ENCODE measurements at regions not wholly inside any gene's neighbourhood (a gene's known extent, or its start where the extent isn't known, plus 50 kb on each side); places are given as distances from the start of the nearest gene placed in this dataset.

- TF ChIP-seq, protein P1, sequence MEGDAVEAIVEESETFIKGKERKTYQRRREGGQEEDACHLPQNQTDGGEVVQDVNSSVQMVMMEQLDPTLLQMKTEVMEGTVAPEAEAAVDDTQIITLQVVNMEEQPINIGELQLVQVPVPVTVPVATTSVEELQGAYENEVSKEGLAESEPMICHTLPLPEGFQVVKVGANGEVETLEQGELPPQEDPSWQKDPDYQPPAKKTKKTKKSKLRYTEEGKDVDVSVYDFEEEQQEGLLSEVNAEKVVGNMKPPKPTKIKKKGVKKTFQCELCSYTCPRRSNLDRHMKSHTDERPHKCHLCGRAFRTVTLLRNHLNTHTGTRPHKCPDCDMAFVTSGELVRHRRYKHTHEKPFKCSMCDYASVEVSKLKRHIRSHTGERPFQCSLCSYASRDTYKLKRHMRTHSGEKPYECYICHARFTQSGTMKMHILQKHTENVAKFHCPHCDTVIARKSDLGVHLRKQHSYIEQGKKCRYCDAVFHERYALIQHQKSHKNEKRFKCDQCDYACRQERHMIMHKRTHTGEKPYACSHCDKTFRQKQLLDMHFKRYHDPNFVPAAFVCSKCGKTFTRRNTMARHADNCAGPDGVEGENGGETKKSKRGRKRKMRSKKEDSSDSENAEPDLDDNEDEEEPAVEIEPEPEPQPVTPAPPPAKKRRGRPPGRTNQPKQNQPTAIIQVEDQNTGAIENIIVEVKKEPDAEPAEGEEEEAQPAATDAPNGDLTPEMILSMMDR (IDR thresholded peaks at IDR 0.05; ENCODE audit: insufficient read depth, low read length, severe bottlenecking), result no peak
- no peak for FAIRE-seq
- H3K36me3 ChIP-seq (ENCODE audit: control insufficient read depth, insufficient read depth, low read length), result no peaks in the 10 kb centered on the region
- no peak for DNase-seq (ENCODE audit: low read depth)
- H3K27me3 ChIP-seq (ENCODE audit: control insufficient read depth, insufficient read depth, low read length), result no peaks in the 10 kb centered on the region
- no peak overlapping the region for H3K4me3 ChIP-seq (ENCODE audit: low read depth, low read length)
Observed at GRCh38 chr7:67675971-67676370, 679.3 kb downstream of the TYW1 start.

GRCh38 chr7:67678419-67678818 is 681.8 kb downstream of the TYW1 start:
- H3K27me3 ChIP-seq (ENCODE audit: control insufficient read depth, insufficient read depth, low read length), result no peaks in the 10 kb centered on the region
- TF ChIP-seq, protein P1 (IDR thresholded peaks at IDR 0.05; ENCODE audit: insufficient read depth, low read length, severe bottlenecking), result no peak
- no peak overlapping the region for H3K4me3 ChIP-seq (ENCODE audit: low read depth, low read length)
- H3K36me3 ChIP-seq (ENCODE audit: control insufficient read depth, insufficient read depth, low read length), result no peaks in the 10 kb centered on the region
- FAIRE-seq, result no peak
- DNase-seq (ENCODE audit: low read depth), result no peak

- no peak for DNase-seq (ENCODE audit: low read depth)
- Histone ChIP-seq H3K27me3 (ENCODE audit: control insufficient read depth, insufficient read depth, low read length) (no peaks in the 10 kb centered on the region), H3K4me3 (ENCODE audit: low read depth, low read length) (no peak overlapping the region), H3K36me3 (ENCODE audit: control insufficient read depth, insufficient read depth, low read length) (no peaks in the 10 kb centered on the region)
- TF ChIP-seq, protein P1 (IDR thresholded peaks at IDR 0.05; ENCODE audit: insufficient read depth, low read length, severe bottlenecking), result no peak
- no peak for FAIRE-seq
Observed at GRCh38 chr7:67683628-67684027, 687.0 kb downstream of the TYW1 start.

DNA sequence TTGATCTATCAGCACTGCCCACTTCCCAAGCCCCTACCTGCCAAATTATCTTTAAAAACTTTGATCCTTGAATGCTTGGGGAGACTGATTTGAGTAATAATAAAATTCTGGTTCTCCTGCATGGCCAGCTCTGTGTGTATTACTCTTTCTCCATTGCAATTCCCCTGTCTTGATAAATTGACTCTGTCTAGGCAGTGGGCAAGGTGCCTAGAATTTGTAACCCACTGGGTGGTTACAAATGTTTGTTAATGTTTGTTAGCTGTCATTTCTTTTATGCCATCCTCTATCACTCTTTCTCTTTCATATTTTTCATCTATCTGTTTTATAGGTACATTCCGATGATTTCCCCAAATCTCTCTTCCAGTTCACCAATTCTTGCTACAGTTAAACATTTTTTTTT is 694.1 kb downstream of the TYW1 start:
- FAIRE-seq (no peak), DNase-seq (ENCODE audit: low read depth) (no peak)
- TF ChIP-seq, protein P1 (IDR thresholded peaks at IDR 0.05; ENCODE audit: insufficient read depth, low read length, severe bottlenecking), result no peak
- H3K4me3 ChIP-seq (ENCODE audit: low read depth, low read length), result no peak overlapping the region
- no peaks in the 10 kb centered on the region for H3K36me3 ChIP-seq (ENCODE audit: control insufficient read depth, insufficient read depth, low read length)
- no peaks in the 10 kb centered on the region for H3K27me3 ChIP-seq (ENCODE audit: control insufficient read depth, insufficient read depth, low read length)

GRCh38 chr7:67692425-67692824 is 695.8 kb downstream of the TYW1 start:
- no peak overlapping the region for H3K4me3 ChIP-seq (ENCODE audit: low read depth, low read length)
- H3K27me3 ChIP-seq (ENCODE audit: control insufficient read depth, insufficient read depth, low read length), result no peaks in the 10 kb centered on the region
- FAIRE-seq (no peak), DNase-seq (ENCODE audit: low read depth) (peak; percentile 49)
- TF ChIP-seq, protein P1 (IDR thresholded peaks at IDR 0.05; ENCODE audit: insufficient read depth, low read length, severe bottlenecking), result no peak
- no peaks in the 10 kb centered on the region for H3K36me3 ChIP-seq (ENCODE audit: control insufficient read depth, insufficient read depth, low read length)

DNA sequence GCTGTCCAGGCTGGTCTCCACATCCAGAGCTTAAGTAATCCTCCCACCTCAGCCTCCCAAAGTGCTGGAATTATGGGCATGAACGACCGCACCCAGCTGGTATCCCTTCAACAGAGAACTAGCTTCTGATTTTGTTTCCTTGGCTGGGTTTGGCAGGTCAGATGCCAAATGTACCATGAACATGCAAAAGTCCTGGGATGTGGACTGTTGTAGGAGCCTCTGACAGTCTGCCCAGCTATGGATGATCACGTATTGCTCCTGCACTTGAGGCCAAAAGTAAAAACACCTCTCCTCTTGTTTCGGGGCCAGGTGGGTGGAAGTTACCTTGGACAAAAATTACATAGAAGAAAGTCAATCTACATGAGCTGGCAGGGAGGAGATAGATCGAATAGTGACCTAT is 699.5 kb downstream of the TYW1 start:
- Histone ChIP-seq H3K36me3 (ENCODE audit: control insufficient read depth, insufficient read depth, low read length) (no peaks in the 10 kb centered on the region), H3K27me3 (ENCODE audit: control insufficient read depth, insufficient read depth, low read length) (no peaks in the 10 kb centered on the region), H3K4me3 (ENCODE audit: low read depth, low read length) (no peak overlapping the region)
- TF ChIP-seq, protein P1 (IDR thresholded peaks at IDR 0.05; ENCODE audit: insufficient read depth, low read length, severe bottlenecking), result no peak
- DNase-seq (ENCODE audit: low read depth), result no peak
- FAIRE-seq, result no peak
